Neural progenitor cell (in vitro differentiated cells): ENCODE measurements at regions not wholly inside any gene's neighbourhood (a gene's known extent, or its start where the extent isn't known, plus 50 kb on each side); places are given as distances from the start of the nearest gene placed in this dataset.

Experiments
- CTCF ChIP-seq: fragments of 200-600 bp; sonication (generic); IDR thresholded peaks from 2 replicates; pipeline ENCODE4 v1.5.1; 2017; ENCODE audit warnings: antibody characterized with exemption, mild to moderate bottlenecking
- EZH2 ChIP-seq: fragments of 200-600 bp; sonication (generic); IDR thresholded peaks from 2 replicates; pipeline ENCODE4 v1.6.1; 2017; ENCODE audit warnings: antibody characterized with exemption, mild to moderate bottlenecking, moderate library complexity
- EZH2phosphoT487 ChIP-seq: fragments of 200-600 bp; sonication (generic); IDR thresholded peaks from 2 replicates; pipeline ENCODE4 v1.6.1; 2017; ENCODE audit warnings: antibody characterized with exemption

GRCh38 chr4:124902001-124902515 lies 189.5 kb upstream of the ANKRD50 start:
- TF ChIP-seq CTCF (no peak), EZH2 (no peak), EZH2phosphoT487 (no peak)
